Epithelial cell of esophagus (primary cell): ENCODE measurements at regions not wholly inside any gene's neighbourhood (a gene's known extent, or its start where the extent isn't known, plus 50 kb on each side); places are given as distances from the start of the nearest gene placed in this dataset.

Source experiments
- DNase-seq: peaks from one replicate; pipeline ENCODE4 v3.0.0; 2010; ENCODE audit warnings: low read depth
- H3K4me3 ChIP-seq: 2 replicates; pipeline ENCODE4 v1.5.1; 2011; ENCODE audit warnings: mild to moderate bottlenecking, low read length, control low read depth
- TF ChIP-seq, protein P1 (sequence below): IDR thresholded peaks from 2 replicates; pipeline ENCODE4 v1.5.1; 2011; ENCODE audit warnings: low read depth, mild to moderate bottlenecking, low read length, control low read depth, inconsistent platforms; ENCODE audit not compliant: insufficient read depth; ENCODE audit errors: missing control alignments

DNA sequence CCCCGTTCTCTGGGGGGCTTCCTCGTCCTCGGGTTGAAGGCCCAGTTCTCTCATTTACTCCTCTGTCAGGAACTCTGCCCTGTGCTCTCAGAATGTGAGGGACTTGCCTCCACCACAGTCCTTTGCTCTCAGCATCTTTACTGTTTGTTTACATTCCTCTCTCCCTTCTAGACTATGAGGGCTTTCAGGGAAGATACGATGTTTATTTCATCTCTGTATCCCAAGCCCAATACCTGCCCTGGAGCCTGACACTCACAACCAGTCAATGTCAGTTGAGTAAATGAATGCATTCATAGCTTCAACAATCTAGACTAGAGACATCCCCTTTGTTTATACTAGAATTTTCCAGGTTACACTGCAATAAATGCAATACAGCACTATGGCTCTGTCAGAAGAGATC lies 409.6 kb upstream of the CDH11 start:
- no peak overlapping the region for H3K4me3 ChIP-seq
- TF ChIP-seq, protein P1, sequence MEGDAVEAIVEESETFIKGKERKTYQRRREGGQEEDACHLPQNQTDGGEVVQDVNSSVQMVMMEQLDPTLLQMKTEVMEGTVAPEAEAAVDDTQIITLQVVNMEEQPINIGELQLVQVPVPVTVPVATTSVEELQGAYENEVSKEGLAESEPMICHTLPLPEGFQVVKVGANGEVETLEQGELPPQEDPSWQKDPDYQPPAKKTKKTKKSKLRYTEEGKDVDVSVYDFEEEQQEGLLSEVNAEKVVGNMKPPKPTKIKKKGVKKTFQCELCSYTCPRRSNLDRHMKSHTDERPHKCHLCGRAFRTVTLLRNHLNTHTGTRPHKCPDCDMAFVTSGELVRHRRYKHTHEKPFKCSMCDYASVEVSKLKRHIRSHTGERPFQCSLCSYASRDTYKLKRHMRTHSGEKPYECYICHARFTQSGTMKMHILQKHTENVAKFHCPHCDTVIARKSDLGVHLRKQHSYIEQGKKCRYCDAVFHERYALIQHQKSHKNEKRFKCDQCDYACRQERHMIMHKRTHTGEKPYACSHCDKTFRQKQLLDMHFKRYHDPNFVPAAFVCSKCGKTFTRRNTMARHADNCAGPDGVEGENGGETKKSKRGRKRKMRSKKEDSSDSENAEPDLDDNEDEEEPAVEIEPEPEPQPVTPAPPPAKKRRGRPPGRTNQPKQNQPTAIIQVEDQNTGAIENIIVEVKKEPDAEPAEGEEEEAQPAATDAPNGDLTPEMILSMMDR = no peak
- DNase-seq = no peak

DNA sequence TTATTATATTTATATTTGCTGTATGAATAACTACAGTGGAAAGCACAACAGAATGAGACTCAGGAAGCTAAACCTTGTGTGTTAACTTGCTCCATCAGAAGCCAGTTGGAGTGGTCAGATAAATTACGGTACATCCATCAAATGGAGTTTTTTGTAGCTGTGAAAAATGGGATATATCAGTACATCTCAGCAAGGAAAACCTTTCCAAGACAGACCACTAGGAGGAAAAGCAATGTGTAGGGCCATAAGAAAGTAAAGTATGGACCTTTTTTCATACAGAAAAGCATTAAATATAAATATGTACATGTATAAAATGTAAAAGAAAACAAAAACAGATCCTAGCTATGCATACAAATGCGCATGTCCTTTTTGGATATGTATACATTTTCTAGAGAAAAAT lies 403.8 kb upstream of the CDH11 start:
- H3K4me3 ChIP-seq = no peak overlapping the region
- no peak for DNase-seq
- TF ChIP-seq, protein P1 = no peak

DNA sequence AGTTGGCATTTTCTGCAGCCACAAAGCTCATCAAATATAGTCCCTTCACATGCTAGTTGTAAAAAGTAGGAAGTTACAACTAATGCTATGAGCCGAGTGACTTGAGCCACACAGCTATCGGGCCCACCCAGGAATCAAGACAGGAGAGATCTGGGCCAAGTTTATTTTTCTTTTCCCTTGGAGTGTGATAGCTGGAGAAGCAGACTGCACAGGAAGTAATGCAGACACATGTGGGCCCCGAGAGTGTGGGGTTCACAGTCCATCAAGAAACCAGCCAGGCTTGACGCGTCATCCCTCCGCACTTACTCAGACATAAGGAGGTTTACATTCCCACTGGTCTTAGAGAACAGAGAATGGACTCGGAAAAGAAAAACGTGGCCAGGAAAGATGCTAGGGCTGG lies 403.1 kb upstream of the CDH11 start:
- DNase-seq = no peak
- H3K4me3 ChIP-seq = no peak overlapping the region
- TF ChIP-seq, protein P1 = no peak

DNA sequence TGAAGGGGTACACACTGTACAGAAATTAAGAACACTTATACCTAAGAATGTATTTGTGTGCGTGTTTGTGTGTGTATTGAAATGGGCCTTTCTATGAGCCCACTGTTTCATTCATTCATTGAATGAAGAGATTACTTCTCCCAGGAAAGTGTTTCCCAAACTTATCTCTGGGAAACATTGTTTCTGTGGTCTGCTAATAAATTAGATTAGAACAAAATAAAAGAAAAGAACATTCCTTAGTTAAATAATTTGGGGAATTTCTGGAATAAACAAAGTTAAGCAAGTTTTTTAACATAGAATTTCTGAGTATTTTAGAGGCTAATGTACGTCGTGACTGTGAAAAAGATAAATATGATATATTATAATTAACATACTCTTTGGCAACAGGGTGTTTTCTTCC lies 402.4 kb upstream of the CDH11 start:
- TF ChIP-seq, protein P1 = no peak
- DNase-seq = no peak
- H3K4me3 ChIP-seq = no peak overlapping the region

DNA sequence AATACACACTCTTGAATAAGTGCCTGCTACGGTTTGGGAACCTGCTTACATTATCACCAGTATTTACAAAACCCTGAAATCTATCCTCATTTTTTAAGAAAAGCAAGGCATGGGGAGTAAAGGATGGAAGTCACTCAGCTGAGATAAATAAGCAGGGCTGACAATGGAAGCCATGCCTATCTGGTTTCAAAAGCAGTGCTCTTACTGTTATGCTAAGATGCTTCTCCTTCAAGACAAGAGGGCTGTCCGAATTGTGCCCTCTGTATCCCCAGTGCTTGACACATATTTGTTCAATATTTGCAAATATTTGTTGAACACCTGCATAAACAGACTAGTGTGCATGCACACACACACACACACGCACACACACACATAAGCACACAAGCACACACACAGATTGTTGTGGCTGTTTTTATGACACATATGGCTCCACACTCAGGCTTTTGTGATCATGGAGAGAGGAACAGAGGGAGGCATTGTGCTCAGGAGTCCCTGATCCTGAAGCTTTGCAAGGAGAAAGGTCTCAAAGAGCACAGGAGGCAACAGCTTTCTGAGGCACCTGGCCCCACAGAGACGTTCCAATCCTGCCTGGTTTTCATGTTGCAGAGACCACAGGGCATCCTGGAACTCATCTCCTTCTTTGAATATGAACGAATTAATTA lies 401.6 kb upstream of the CDH11 start:
- no peak overlapping the region for H3K4me3 ChIP-seq
- TF ChIP-seq, protein P1 = no peak
- no peak for DNase-seq

DNA sequence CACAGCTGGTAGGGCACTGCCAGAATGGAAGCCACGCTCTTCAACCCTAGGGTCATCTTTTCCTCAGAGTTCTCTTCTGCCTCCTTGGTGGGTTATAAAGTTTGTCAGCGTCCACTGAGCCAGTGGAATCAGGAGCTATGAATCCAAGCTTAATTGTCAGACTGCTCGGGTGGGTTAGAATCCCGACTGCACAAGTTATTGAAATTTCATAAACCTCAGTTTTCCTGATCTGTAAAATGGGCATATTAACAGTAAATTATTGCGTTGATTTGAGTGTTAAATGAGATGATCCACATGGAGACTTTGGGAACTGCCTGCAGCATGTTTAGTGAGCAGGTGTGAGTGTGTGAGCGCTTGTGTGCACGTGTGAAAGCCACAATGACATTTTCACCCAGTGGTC lies 400.5 kb upstream of the CDH11 start:
- H3K4me3 ChIP-seq = no peak overlapping the region
- TF ChIP-seq, protein P1 = no peak
- no peak for DNase-seq

DNA sequence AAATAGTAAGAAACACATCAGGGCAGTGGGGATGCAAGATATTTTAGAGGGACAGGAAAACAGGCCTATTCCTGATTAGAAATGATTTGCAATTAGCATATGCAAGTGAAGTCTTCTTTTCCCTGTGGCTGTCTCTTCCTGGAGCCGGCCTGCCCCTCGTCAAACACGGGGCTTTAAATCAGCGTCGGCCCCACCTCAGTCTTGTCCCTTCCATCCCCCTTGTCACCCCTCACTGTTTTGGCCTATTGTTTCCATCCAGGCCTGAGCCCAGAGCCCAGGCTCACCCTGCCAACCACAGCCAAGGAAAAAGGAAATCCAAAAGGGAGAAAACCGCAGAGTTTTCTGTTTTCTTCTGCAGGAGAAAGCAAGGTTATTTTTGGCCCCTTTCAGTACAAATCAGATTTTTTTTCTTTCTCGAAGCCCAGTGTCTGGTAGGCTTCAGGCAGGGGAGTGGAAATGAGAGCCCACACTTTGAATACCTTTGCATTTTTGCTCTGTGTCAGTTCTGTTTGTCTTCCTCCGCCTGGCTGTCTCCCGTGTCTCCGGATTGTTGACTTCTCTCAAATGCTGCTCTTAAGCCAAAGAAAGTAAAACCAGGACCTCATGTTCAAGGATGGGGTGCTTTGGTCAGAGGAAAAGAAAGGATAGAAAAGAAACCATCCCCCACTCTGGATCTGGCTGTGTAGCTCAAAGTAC lies 399.9 kb upstream of the CDH11 start:
- no peak for DNase-seq
- TF ChIP-seq, protein P1 = no peak
- H3K4me3 ChIP-seq = no peak overlapping the region
